ENCODE measurements at regions not wholly inside any gene's neighbourhood (a gene's known extent, or its start where the extent isn't known, plus 50 kb on each side); places are given as distances from the start of the nearest gene placed in this dataset.

- Histone ChIP-seq H3K4me3 (replicated peaks; ENCODE audit: insufficient read depth, low read length) (no peak overlapping the region), H3K27me3 (ENCODE audit: insufficient read depth, poor library complexity, severe bottlenecking) (no peaks in the 10 kb centered on the region), H3K27ac (replicated peaks) (no peak overlapping the region)
- no peak for DNase-seq (ENCODE audit: low read depth in 1 of 2, low spot score in 1 of 2)
- TF ChIP-seq, protein P1, sequence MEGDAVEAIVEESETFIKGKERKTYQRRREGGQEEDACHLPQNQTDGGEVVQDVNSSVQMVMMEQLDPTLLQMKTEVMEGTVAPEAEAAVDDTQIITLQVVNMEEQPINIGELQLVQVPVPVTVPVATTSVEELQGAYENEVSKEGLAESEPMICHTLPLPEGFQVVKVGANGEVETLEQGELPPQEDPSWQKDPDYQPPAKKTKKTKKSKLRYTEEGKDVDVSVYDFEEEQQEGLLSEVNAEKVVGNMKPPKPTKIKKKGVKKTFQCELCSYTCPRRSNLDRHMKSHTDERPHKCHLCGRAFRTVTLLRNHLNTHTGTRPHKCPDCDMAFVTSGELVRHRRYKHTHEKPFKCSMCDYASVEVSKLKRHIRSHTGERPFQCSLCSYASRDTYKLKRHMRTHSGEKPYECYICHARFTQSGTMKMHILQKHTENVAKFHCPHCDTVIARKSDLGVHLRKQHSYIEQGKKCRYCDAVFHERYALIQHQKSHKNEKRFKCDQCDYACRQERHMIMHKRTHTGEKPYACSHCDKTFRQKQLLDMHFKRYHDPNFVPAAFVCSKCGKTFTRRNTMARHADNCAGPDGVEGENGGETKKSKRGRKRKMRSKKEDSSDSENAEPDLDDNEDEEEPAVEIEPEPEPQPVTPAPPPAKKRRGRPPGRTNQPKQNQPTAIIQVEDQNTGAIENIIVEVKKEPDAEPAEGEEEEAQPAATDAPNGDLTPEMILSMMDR (IDR thresholded peaks at IDR 0.05; ENCODE audit: insufficient read depth, low read length), result no peak
- TF ChIP-seq GABPA (IDR thresholded peaks at IDR 0.05; ENCODE audit: low read depth), result no peak
- TF ChIP-seq SPI1 (IDR thresholded peaks at IDR 0.05; ENCODE audit: borderline replicate concordance, low read depth), result no peak
- TF ChIP-seq POLR2AphosphoS5 (IDR thresholded peaks at IDR 0.05; ENCODE audit: low read depth), result no peak
- TF ChIP-seq, protein P2, sequence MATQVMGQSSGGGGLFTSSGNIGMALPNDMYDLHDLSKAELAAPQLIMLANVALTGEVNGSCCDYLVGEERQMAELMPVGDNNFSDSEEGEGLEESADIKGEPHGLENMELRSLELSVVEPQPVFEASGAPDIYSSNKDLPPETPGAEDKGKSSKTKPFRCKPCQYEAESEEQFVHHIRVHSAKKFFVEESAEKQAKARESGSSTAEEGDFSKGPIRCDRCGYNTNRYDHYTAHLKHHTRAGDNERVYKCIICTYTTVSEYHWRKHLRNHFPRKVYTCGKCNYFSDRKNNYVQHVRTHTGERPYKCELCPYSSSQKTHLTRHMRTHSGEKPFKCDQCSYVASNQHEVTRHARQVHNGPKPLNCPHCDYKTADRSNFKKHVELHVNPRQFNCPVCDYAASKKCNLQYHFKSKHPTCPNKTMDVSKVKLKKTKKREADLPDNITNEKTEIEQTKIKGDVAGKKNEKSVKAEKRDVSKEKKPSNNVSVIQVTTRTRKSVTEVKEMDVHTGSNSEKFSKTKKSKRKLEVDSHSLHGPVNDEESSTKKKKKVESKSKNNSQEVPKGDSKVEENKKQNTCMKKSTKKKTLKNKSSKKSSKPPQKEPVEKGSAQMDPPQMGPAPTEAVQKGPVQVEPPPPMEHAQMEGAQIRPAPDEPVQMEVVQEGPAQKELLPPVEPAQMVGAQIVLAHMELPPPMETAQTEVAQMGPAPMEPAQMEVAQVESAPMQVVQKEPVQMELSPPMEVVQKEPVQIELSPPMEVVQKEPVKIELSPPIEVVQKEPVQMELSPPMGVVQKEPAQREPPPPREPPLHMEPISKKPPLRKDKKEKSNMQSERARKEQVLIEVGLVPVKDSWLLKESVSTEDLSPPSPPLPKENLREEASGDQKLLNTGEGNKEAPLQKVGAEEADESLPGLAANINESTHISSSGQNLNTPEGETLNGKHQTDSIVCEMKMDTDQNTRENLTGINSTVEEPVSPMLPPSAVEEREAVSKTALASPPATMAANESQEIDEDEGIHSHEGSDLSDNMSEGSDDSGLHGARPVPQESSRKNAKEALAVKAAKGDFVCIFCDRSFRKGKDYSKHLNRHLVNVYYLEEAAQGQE (IDR thresholded peaks at IDR 0.05; ENCODE audit: insufficient replicate concordance, low read depth), result no peak
These were observed 448.6 kb downstream of the PLK2 start for GRCh38 chr5:58011301-58011700.

GRCh38 chr5:58009754-58010153 is 450.1 kb downstream of the PLK2 start:
- TF ChIP-seq SPI1 (IDR thresholded peaks at IDR 0.05; ENCODE audit: borderline replicate concordance, low read depth) (no peak), POLR2AphosphoS5 (IDR thresholded peaks at IDR 0.05; ENCODE audit: low read depth) (no peak), GABPA (IDR thresholded peaks at IDR 0.05; ENCODE audit: low read depth) (no peak)
- TF ChIP-seq, protein P2 (IDR thresholded peaks at IDR 0.05; ENCODE audit: insufficient replicate concordance, low read depth), result no peak
- TF ChIP-seq, protein P1 (IDR thresholded peaks at IDR 0.05; ENCODE audit: insufficient read depth, low read length), result no peak
- H3K27me3 ChIP-seq (ENCODE audit: insufficient read depth, poor library complexity, severe bottlenecking), result no peaks in the 10 kb centered on the region
- H3K4me3 ChIP-seq (replicated peaks; ENCODE audit: insufficient read depth, low read length), result no peak overlapping the region
- DNase-seq (ENCODE audit: low read depth in 1 of 2, low spot score in 1 of 2), result no peak
- no peak overlapping the region for H3K27ac ChIP-seq (replicated peaks)

- Histone ChIP-seq H3K27me3 (ENCODE audit: insufficient read depth, poor library complexity, severe bottlenecking) (no peaks in the 10 kb centered on the region), H3K27ac (replicated peaks) (no peak overlapping the region), H3K4me3 (replicated peaks; ENCODE audit: insufficient read depth, low read length) (no peak overlapping the region)
- no peak for DNase-seq (ENCODE audit: low read depth in 1 of 2, low spot score in 1 of 2)
- TF ChIP-seq GABPA (IDR thresholded peaks at IDR 0.05; ENCODE audit: low read depth), result no peak
- TF ChIP-seq, protein P2 (IDR thresholded peaks at IDR 0.05; ENCODE audit: insufficient replicate concordance, low read depth), result no peak
- no peak for TF ChIP-seq SPI1 (IDR thresholded peaks at IDR 0.05; ENCODE audit: borderline replicate concordance, low read depth)
- TF ChIP-seq POLR2AphosphoS5 (IDR thresholded peaks at IDR 0.05; ENCODE audit: low read depth), result no peak
- TF ChIP-seq, protein P1 (IDR thresholded peaks at IDR 0.05; ENCODE audit: insufficient read depth, low read length), result no peak
These were observed 457.6 kb downstream of the PLK2 start for GRCh38 chr5:58002323-58002722.
